GM19467 (cell line): ENCODE measurements at regions not wholly inside any gene's neighbourhood (a gene's known extent, or its start where the extent isn't known, plus 50 kb on each side); places are given as distances from the start of the nearest gene placed in this dataset.
"Not testable (repeated sequence)": the region's sequence is repeated elsewhere in the genome, so short reads cannot be mapped to it uniquely, and the experiment has no call there.

Experiments used
- ATAC-seq: cut with Tn5 transposase; IDR thresholded peaks from one replicate; pipeline ENCODE4 v1.9.1; 2021; ENCODE audit warnings: mild to moderate bottlenecking, moderate library complexity; ENCODE audit not compliant: unreplicated experiment

DNA sequence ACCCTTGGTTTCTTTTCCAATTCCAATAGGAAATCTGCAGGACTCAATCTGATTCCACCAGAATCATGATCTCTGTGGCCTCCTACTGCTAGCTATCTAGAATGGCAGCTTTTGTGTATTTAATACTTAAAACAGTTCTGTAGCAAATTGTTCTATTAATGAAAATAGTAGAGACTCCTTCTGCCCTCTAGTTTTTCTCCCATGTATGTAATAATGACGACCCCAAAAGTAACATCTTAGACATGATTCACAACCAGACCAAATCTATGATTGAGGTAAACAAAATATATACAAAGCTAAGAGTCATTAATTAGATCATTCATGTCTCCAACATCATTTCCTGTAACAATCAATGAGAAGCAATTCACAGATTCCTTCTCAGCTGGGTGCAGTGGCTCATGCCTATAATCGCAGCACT is 259.1 kb upstream of the MKLN1 start:
- ATAC-seq, result no peak

DNA sequence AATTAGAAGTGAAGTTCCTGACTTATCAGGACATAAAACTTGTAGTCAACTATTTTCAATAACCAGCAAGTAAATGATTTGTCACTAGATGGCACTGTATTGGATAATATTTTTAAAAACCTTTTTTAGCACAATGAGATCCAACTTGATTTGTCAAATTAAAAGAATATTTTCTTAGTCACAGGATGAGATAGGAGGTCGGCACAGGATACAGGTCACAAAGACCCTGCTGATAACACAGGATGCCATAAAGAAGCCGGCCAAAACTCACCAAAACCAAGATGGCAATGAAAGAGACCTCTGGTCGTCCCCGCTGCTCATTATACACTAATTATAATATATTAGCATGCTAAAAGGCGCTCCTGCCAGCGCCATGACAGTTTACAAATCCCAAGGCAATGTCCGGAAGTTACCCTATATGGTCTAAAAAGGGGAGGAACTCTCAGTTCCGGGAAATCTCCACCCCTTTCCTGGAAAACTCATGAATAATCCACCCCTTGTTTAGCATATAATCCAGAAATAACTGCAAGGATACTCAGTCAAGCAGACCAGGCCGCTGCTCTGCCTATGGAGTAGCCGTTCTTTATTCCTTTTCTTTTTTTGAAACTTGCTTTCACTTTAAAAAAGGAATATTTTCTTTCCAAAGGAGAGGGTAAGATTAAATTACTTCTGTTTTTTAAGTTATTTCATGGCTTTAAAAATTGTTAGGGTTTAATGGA is 255.7 kb upstream of the MKLN1 start:
- ATAC-seq, result no peak

DNA sequence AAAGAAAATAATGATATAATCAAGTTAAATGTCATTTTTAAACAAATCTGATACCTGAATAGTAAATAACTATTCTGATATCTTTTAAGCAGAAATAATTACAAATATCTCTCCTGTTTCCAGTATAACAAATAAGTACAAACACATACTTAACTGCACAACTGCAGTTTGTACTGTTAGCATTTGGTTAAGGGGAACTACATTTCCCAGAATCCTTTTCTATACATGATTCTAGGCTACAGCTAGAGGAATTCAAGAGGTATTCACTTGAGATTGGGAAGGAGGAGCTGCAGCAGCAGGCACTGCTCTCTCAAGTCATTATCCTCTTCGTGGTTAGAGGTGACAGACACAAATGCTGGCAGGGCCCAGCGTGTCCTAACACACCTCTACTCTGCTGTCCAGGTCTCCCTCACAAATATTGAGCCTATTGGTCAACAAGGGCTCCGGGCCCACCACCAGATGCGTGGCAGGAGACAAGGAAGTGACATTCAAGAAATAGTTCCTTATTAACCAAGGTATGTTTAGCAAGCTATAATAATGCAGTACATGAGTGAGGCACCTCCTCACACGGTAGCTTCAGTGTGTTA is 255.1 kb upstream of the MKLN1 start:
- no peak for ATAC-seq

GRCh38 chr7:131074043-131074442 is 253.6 kb upstream of the MKLN1 start:
- ATAC-seq, result no peak

DNA sequence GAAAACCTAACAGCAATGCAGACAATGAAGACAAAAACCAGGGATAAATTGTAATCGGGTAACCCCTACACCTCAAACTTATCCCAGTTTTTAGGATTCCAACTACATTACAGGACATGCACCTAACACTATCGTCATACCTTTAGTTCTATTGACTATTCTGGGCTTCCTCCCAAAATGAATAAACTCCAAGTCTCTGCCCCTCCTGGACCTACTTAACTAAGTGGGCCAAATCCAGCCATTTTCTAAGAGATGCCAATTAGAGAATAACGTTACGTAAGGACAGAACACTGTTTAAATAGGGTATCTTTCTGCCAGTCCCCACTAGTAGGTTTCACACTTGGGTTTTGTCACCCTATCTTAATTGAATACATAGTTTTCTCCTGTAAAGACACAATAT is 253.1 kb upstream of the MKLN1 start:
- ATAC-seq, result no peak

DNA sequence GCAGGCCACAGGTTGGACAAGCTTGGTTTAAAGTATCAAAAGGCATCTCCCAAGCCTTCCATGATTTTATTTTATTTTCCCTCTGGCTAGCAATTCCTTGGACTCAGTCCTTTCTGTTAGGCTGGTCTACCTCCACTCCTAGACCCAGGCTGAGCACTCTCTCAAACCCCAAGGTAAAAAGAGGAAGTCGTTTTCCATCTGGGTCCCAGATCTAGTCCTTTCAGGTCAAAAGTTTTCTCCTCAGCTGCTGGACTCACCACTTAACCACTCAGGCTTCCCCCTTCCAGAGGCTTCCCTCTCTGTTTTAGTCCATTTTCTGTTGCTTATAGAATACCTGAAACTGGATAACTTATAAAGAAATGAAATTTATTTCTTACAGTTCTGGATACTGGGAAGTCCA is 252.3 kb upstream of the MKLN1 start:
- ATAC-seq, result no peak

- ATAC-seq, result no peak
Measured at GRCh38 chr7:131076032-131076431, 251.6 kb upstream of the MKLN1 start.

- no peak for ATAC-seq
Measured at GRCh38 chr7:131076711-131077181, 250.9 kb upstream of the MKLN1 start.

- ATAC-seq, result no peak
Measured at GRCh38 chr7:131077735-131078134, 249.9 kb upstream of the MKLN1 start.

- no peak for ATAC-seq
Measured at GRCh38 chr7:131080754-131081153, 246.9 kb upstream of the MKLN1 start.

DNA sequence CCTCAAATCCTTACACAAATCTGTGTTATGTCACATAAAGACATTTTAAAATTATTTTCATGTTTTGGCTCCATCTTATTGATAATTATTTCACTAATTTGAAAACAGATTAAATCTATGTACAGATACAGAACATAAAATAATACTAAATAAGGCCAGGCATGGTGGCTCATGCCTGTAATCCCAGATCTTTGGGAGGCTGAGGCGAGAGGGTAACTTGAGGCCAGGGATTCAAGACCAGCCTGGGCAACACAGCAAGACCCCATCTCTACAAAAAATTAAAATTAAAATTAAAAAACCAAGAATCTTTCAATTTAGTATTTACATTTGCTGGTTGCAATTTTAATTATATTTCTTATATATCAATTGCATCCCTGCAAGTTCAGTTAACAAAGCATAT is 246.4 kb upstream of the MKLN1 start:
- ATAC-seq, result no peak

- ATAC-seq, result no peak
Measured at GRCh38 chr7:131083781-131084180, 243.9 kb upstream of the MKLN1 start.

DNA sequence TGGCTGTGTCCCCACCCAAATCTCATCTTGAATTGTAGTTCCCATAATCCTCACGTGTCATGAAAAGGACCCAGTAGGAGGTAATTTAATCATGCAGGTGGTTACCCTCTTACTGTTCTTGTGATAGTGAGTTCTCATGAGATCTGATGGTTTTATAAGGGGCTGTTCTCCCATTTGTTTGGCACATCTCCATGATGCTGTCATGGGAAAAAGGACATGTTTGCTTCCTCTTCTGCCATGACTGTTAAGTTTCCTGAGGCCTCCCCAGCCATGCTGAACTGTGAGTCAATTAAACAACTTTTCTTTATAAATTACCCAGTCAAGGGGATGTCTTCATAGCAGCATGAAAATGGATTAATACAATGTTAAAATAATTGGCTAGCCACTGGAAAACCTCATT is 243.3 kb upstream of the MKLN1 start:
- ATAC-seq, result not testable (repeated sequence)

DNA sequence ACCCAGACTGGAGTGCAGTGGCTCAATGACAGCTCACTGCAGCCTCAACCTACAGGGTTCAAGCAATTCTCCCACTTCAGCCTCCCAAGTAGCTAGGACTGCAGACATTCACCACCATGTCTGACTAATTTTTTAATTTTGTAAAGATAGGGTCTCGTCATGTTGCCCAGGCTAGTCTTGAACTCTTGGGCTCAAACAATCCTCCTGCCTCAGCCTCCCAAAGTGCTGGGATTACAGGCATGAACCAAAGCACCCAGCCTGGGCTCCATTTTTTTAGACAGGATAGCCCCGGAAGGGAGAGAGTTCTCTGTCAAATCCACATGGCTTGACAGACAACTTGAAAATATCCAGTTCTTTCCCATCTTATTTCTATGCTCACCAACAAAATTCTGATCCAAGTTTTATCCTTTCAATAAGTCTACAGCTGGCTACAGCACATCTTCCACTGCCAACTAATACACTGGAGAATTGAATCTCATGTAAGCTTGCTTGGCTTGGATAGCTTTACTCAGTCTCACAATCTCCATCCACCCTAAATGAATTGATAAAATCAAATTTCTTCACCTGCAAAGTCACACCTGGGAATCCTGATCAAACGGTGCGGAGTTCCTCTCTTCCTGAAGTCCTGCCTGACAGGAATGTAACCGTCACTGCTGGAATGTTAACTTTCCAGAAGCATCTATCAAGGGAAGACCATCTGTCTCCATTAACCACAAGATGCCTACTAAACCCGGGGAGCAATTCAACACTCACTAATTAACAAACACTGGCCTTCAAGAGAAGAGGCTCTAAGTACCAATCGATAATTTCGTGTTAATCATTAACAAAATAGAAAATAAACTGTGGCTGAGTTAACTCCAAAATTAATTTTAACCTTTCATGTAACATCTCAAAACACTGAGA is 239.7 kb upstream of the MKLN1 start:
- ATAC-seq, result no peak

DNA sequence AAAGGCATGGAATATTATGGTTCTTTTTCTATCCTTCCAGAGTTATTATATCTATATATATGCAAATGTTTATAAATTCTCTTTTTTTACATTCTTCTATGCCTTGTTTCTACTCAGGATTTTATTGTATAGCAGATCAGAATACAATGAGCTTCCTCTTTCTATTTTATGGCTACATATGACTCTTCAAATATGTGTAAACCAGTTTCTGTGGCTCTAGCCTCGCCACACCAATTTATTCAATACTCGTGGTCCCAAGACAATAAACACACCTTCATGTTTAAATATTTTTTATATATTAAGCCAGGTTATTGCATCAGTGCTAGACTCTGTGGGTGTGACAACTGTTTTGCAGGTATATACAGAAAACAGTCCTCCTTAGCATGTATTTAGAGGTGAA is 237.5 kb upstream of the MKLN1 start:
- ATAC-seq, result no peak

DNA sequence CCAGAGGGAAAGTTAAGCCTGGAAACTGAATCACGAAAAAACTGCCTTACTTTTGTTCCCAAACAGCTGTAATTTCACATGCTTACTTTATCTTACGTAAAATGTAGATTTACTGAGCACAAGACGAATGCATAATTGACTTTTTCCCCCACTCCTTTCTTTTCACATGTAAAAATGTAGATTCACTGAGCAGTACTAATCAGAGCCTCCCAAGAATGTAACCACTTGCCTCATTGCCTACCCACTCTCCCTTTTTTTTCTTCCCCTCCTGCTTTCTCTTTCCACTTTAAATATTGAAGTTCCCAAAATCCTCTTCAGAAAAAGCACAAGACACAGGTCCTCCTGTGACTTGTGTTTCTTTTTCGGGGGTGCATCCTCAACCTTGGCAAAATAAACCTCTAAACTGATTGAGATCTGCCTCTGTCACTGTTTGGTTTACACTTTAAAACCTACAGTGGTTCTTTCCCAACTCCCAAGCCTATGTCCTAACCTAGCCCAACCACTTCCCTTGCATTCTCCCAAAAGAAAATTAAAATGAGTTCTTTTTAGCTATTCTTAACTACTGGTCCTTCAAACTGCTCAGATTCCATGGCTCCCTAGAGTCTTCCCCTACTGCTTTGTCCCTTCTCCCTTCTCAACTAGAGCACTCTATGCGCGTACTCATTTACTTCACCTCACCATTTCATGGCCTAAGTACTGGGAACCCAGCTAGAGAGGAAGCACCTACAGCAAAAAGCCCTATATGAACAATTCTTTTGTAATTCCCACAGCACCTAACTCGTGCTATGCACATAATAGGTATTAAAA is 236.6 kb upstream of the MKLN1 start:
- ATAC-seq, result no peak

- no peak for ATAC-seq
Measured at GRCh38 chr7:131094685-131095084, 233.0 kb upstream of the MKLN1 start.

- no peak for ATAC-seq
Measured at GRCh38 chr7:131095346-131095745, 232.3 kb upstream of the MKLN1 start.

DNA sequence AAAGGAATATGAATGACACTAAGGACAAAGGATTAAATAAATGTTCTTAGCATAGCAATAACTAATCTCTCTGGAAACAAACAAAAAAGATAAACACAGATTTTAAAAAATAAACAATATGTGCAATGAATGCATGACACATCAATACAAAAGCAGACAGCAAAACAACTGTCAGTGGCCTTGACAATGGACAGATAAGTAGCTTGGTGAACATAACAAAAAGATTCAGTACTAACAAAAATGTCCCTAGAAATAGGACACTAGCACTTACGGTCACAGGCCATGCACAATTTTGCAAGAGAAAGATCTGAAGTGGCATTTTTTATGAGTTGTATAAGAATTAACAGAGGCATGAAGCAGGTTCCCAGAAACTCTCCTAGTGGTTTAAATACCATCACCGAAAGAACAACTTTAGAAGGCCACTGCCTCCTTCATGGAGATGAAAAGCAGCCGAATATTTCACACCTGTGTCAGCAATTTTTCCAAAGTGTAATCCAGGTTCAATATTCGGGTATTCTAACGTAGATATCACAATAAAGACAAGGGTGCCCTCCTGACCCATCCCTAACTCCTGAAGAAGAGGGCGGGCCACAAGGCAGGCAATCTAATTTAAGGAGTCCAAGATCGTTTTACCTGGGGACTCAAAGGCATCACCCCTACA is 231.3 kb upstream of the MKLN1 start:
- ATAC-seq, result no peak

DNA sequence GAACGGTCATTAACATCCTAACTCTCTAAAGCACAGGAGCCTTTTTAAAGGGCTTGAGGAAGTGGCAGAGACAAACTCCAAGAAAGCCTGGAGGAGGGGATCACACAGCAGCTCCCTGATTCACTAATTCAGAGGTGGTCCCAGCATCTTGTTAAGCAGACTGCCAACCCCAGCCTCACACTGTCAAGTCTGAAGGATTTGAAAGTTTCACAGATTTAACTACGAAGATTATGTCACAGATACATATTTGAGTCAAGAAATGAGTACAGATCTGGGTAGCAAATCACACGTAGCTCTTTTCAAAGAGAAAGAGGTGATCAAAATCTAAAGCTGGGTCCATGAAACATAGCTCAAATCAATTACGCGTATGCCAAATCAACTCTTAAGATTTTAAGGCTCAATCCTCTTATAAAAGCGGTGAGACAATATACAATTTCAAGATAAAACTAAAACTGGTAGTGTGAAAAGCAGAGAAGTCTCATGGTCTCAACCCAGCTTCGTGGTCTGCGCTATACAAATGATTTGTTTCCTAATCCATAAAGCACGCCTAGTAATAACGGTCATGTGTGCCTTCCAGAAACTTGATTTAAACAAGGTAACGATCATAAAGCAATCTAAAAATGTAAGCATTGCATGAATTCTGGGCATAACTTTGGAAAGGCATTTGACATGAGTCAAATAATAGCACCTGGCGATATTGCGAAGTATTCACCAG is 229.9 kb upstream of the MKLN1 start:
- ATAC-seq, result no peak
